Osteoblast (primary cell): ENCODE measurements at regions not wholly inside any gene's neighbourhood (a gene's known extent, or its start where the extent isn't known, plus 50 kb on each side); places are given as distances from the start of the nearest gene placed in this dataset. TPM values are rescaled to one million over a fixed set of nuclear protein-coding genes. Genes with fewer than 3 reads are reported as not detected.

Experiments
- DNase-seq: peaks from one replicate; pipeline ENCODE4 v3.0.0; 2011; ENCODE audit warnings: low spot score, mixed read lengths; ENCODE audit not compliant: insufficient read length; ENCODE audit errors: missing footprints
- H2AFZ ChIP-seq: 2 replicates; pipeline ENCODE4 v1.6.0; 2011; ENCODE audit warnings: mild to moderate bottlenecking, low read length
- H3K27ac ChIP-seq: 2 replicates; pipeline ENCODE4 v1.5.1; 2011; ENCODE audit warnings: mild to moderate bottlenecking, low read depth, low read length, moderate library complexity
- H3K27me3 ChIP-seq: 2 replicates; pipeline ENCODE4 v1.6.0; 2012; ENCODE audit warnings: mild to moderate bottlenecking, control low read depth, inconsistent platforms, low read length, moderate library complexity; ENCODE audit not compliant: insufficient read depth
- H3K36me3 ChIP-seq: 2 replicates; pipeline ENCODE4 v1.5.1; 2011; ENCODE audit warnings: mild to moderate bottlenecking, low read length, control low read depth, moderate library complexity; ENCODE audit not compliant: insufficient read depth
- H3K4me1 ChIP-seq: 2 replicates; pipeline ENCODE4 v1.5.1; 2011; ENCODE audit warnings: mild to moderate bottlenecking, low read length, control low read depth, moderate library complexity; ENCODE audit not compliant: insufficient read depth
- H3K4me2 ChIP-seq: 2 replicates; pipeline ENCODE4 v1.6.0; 2011; ENCODE audit warnings: mild to moderate bottlenecking, low read length; ENCODE audit not compliant: insufficient read depth
- H3K4me3 ChIP-seq: fragments of 200-600 bp; sonication (generic); 3 replicates; pipeline ENCODE4 v1.5.1; 2012; ENCODE audit warnings: mild to moderate bottlenecking, low read length, inconsistent platforms; ENCODE audit not compliant: insufficient read depth
- H3K79me2 ChIP-seq: 2 replicates; pipeline ENCODE4 v1.6.0; 2012; ENCODE audit warnings: mild to moderate bottlenecking, low read length, control low read depth, inconsistent platforms; ENCODE audit not compliant: insufficient read depth
- H3K9me3 ChIP-seq: 2 replicates; pipeline ENCODE4 v1.5.1; 2011; ENCODE audit warnings: low read depth, low read length, control low read depth
- H4K20me1 ChIP-seq: 2 replicates; pipeline ENCODE4 v1.6.0; 2012; ENCODE audit warnings: mild to moderate bottlenecking, low read length, control low read depth; ENCODE audit not compliant: insufficient read depth
- CTCF ChIP-seq: IDR thresholded peaks from 2 replicates; pipeline ENCODE4 v1.5.1; 2011; ENCODE audit warnings: mild to moderate bottlenecking, low read depth, low read length, moderate library complexity; ENCODE audit errors: extremely low read depth
- small RNA-seq: library from RNA; depleted of rRNA; stranded (forward); fragments of <200 nt; gene quantifications from one replicate; pipeline ENCODE3, GENCODE V24; 2012

GRCh38 chr7:94856643-94857042 lies 50.8 kb upstream of the PPP1R9A start:
- H4K20me1 ChIP-seq: no peaks in the 10 kb centered on the region
- no peak overlapping the region for H3K27ac ChIP-seq
- no peaks in the 10 kb centered on the region for H3K27me3 ChIP-seq
- DNase-seq: no peak
- no peak overlapping the region for H3K4me3 ChIP-seq
- no peak for TF ChIP-seq CTCF
- H3K4me2 ChIP-seq: no peak overlapping the region
- no peaks in the 10 kb centered on the region for H3K79me2 ChIP-seq
- no peaks in the 10 kb centered on the region for H3K4me1 ChIP-seq
- H3K9me3 ChIP-seq: no peaks in the 10 kb centered on the region
- no peak overlapping the region for H2AFZ ChIP-seq
- no peaks in the 10 kb centered on the region for H3K36me3 ChIP-seq

Small RNAs in the stretch of these regions (small RNA-seq; reads per million reads assigned to genes)
- not detected for gene RN7SKP129
- gene RNU6-956P: not detected
